ENCODE measurements at regions not wholly inside any gene's neighbourhood (a gene's known extent, or its start where the extent isn't known, plus 50 kb on each side); places are given as distances from the start of the nearest gene placed in this dataset.
"Not testable (repeated sequence)": the region's sequence is repeated elsewhere in the genome, so short reads cannot be mapped to it uniquely, and the experiment has no call there.

GRCh38 chr20:52302736-52303135, 111.2 kb upstream of the ZFP64 start:
- DNase-seq, result no peak

- DNase-seq, result not testable (repeated sequence)
Observed at GRCh38 chr20:52302051-52302450, 110.5 kb upstream of the ZFP64 start.

GRCh38 chr20:52295556-52295955, 104.0 kb upstream of the ZFP64 start:
- DNase-seq, result no peak

GRCh38 chr20:52294106-52294628, 102.6 kb upstream of the ZFP64 start:
- DNase-seq, result no peak

- no peak for DNase-seq
Observed at GRCh38 chr20:52291109-52291508, 99.5 kb upstream of the ZFP64 start.

GRCh38 chr20:52290569-52290968, 99.0 kb upstream of the ZFP64 start:
- DNase-seq, result no peak

- no peak for DNase-seq
Observed at GRCh38 chr20:52289956-52290565, 98.5 kb upstream of the ZFP64 start.

- DNase-seq, result no peak
Observed at GRCh38 chr20:52280407-52280806, 88.8 kb upstream of the ZFP64 start.

- DNase-seq, result no peak
Observed at GRCh38 chr20:52279706-52280105, 88.1 kb upstream of the ZFP64 start.

GRCh38 chr20:52275181-52275691, 83.7 kb upstream of the ZFP64 start:
- no peak for DNase-seq

GRCh38 chr20:52270696-52271095, 79.1 kb upstream of the ZFP64 start:
- no peak for DNase-seq

GRCh38 chr20:52270001-52270606, 78.5 kb upstream of the ZFP64 start:
- no peak for DNase-seq

- DNase-seq, result no peak
Observed at GRCh38 chr20:52269321-52269720, 77.7 kb upstream of the ZFP64 start.

GRCh38 chr20:52268184-52268749, 76.7 kb upstream of the ZFP64 start:
- DNase-seq, result no peak

GRCh38 chr20:52267418-52267817, 75.8 kb upstream of the ZFP64 start:
- DNase-seq, result no peak

GRCh38 chr20:52263757-52264156, 72.2 kb upstream of the ZFP64 start:
- no peak for DNase-seq

- no peak for DNase-seq
Observed at GRCh38 chr20:52261792-52262191, 70.2 kb upstream of the ZFP64 start.

- DNase-seq, result no peak
Observed at GRCh38 chr20:52259295-52259694, 67.7 kb upstream of the ZFP64 start.

GRCh38 chr20:52256454-52256853, 64.9 kb upstream of the ZFP64 start:
- no peak for DNase-seq

- no peak for DNase-seq
Observed at GRCh38 chr20:52252664-52253063, 61.1 kb upstream of the ZFP64 start.

- no peak for DNase-seq
Observed at GRCh38 chr20:52251827-52252226, 60.2 kb upstream of the ZFP64 start.

GRCh38 chr20:52251136-52251700, 59.6 kb upstream of the ZFP64 start:
- DNase-seq, result no peak

GRCh38 chr20:52247548-52247947, 56.0 kb upstream of the ZFP64 start:
- no peak for DNase-seq

- no peak for DNase-seq
Observed at GRCh38 chr20:52246366-52246765, 54.8 kb upstream of the ZFP64 start.
